ENCODE measurements at regions not wholly inside any gene's neighbourhood (a gene's known extent, or its start where the extent isn't known, plus 50 kb on each side); places are given as distances from the start of the nearest gene placed in this dataset.
"Not testable (repeated sequence)": the region's sequence is repeated elsewhere in the genome, so short reads cannot be mapped to it uniquely, and the experiment has no call there.

DNA sequence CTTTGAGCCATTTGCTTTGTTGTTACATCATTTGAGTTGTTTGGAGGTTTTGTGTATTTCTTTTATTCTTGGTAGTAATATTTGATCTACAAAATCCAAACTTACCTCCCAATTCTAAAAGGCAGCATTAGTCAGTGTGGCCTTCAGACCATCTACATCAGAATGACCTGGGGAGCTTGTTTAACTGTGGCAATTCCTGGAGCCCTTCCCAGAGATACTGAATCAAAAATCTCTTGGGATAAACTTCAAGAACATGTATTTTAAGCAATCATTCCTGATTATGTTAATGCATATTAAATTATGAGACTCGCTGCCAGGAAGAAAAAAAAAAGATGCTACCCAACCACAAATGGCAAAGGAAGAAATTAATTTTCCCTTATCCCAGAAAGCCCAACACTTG lies 268.9 kb upstream of the PDE4D start:
- DNase-seq = no peak

- no peak for DNase-seq
Observed at GRCh38 chr5:60161340-60161934, 267.9 kb upstream of the PDE4D start.

DNA sequence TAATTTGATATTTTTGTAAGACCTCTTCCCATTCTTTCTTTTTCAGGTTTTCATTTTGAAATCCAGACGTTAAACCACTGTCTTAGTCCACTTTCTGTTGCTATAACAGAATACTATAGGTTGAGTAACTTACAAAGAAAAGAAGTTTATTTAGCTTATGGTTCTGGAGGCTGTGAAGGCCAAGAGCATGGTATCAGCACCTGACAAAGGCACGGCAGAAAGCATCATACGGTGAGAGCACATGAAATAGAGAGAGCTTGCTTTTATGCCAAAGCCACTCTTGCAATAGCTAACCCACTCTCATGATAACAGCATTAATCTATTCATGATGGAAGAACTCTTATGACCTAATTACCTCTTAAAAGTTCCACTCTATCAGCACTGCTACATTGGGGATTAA lies 255.6 kb upstream of the PDE4D start:
- no peak for DNase-seq

DNA sequence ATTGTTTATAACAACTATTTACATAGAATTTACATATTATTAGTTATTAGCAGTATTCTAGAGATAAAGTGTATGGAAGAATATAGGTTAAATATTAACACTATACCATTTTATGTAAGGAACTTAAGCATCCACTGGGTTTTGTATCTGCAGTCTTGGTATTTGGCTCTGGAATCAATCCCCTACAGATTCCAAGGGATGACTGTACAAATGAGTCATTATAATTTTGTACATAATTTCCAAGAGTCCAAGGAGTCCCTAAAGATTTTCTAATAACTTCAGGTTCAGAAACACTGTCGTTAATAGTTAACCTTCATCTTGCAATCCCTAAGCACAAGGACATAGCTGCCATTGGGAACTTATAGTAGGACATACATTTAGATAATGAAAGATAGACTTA lies 254.8 kb upstream of the PDE4D start:
- DNase-seq = no peak

DNA sequence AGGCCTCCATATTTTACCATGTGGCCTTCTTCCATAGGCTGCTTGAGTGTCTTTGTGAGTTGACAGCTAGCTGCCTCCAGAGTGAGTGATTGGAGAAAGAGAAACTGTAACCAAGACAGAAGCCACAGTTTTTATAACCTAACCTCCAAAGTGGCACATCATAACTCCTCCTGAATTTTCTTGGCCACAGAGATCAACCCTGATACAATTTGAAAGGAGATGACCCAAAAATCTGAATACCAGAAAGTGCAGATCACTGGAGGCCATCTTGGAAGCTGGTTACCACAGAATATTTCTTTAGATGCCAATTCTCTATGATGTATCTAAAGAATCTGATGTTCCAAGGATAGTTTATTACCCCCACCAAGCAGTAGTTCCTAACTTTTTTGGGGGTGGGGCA lies 254.3 kb upstream of the PDE4D start:
- DNase-seq = no peak

GRCh38 chr5:60143942-60144549 lies 250.5 kb upstream of the PDE4D start:
- no peak for DNase-seq

- DNase-seq = no peak
Observed at GRCh38 chr5:60141119-60141518, 247.6 kb upstream of the PDE4D start.

DNA sequence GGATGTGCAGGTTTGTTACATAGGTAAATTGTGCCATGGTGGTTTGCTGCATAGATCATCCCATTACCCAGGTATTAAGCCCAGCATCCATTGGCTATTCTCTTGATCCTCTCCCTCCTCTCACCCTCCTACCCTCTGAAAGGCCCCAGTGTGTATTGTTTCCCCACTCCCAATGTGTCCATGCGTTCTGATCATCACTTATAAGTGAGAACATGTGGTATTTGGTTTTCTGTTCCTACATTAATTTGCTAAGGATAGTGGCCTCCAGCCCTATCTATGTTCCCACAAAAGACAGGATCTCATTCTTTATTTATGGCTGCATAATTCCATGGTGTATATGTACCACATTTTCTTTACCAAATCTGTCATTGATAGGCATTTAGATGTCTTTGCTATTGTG lies 243.3 kb upstream of the PDE4D start:
- no peak for DNase-seq

GRCh38 chr5:60131504-60131903 lies 238.0 kb upstream of the PDE4D start:
- DNase-seq = no peak

GRCh38 chr5:60125636-60126035 lies 232.1 kb upstream of the PDE4D start:
- DNase-seq = no peak

GRCh38 chr5:60102961-60103693 lies 209.6 kb upstream of the PDE4D start:
- no peak for DNase-seq

GRCh38 chr5:60101573-60101972 lies 208.0 kb upstream of the PDE4D start:
- no peak for DNase-seq

DNA sequence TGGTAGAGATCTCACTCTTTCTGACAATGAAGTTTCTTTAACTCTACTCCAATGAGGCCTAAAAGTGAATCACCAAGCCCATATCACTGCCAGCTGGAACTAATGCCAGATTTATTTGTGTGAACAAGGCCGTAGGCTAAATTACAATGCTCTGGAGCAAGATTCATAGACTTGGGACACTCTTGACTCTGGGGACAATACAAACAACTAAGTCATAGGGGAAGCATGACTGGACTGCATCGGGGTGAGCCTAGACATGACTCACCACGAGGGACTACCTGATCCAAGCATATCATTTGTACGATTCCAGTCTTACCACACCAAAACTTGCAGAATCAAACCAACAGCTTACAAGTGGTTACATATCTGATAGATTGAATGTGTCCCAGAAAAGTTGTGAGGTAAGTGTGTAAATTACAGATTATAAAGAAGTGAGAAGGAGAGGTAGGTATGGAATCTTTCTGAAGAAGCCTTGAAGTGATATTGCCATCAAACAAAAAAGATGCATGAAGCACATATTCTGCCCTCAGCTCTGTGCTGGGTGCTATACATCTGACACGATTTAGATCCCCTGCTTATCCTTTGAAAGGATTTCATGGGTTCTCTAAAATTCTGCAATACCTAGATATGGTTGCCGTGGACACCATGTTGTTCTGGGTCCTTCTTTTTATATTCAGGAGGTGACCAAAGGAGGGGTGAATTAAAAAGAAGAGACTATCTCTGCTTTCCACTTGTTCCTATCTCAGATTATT lies 199.3 kb upstream of the PDE4D start:
- no peak for DNase-seq

- no peak for DNase-seq
Observed at GRCh38 chr5:60086583-60086982, 193.1 kb upstream of the PDE4D start.

GRCh38 chr5:60084226-60084625 lies 190.7 kb upstream of the PDE4D start:
- no peak for DNase-seq

DNA sequence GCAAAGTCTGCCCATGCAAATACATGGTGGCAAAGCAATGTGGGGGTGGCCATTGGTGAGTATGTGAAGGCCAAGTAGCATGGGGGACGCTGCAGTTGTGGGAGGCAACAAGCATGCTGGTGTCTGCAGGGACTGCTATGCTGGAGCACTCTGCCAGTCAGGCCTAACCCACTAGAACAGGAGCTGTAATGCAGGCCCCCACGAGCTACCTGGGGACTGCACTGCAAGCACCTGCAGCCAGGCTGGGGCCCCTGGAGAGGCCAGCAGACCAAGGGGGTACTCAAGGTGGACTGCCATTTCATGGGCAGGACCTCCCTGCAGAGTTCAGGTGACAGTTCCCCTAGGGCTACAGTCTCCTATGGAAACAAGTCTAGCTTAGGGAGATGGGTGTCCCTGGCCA lies 183.8 kb upstream of the PDE4D start:
- no peak for DNase-seq

DNA sequence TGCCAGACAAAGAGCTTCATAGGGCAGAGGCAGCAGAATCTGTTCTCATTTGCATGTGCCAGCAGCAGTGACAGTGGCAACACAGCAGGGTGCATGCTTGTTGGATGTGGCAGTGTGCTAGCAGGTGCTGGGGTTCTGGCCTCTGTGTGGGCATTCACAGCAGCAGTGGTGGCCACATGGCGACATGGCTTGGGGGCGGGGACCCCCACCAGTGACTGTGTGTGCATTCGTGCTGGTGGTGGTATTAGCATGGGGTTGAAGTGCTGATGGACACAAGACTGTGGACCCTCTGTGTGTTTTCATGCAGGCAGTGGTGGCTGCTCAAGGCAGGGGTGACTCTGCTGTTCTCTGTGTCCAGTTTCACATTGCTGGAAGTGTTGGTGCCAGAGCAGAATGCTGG lies 183.2 kb upstream of the PDE4D start:
- peak in 1 of 2 experiments; percentile 6 for DNase-seq

- no peak for DNase-seq
Observed at GRCh38 chr5:60066502-60066901, 173.0 kb upstream of the PDE4D start.

GRCh38 chr5:60060389-60060788 lies 166.9 kb upstream of the PDE4D start:
- DNase-seq = no peak

GRCh38 chr5:60056191-60056590 lies 162.7 kb upstream of the PDE4D start:
- no peak for DNase-seq

GRCh38 chr5:60055168-60055567 lies 161.6 kb upstream of the PDE4D start:
- no peak for DNase-seq

GRCh38 chr5:60041996-60042664 lies 148.6 kb upstream of the PDE4D start:
- DNase-seq = not testable (repeated sequence)

- DNase-seq = not testable (repeated sequence)
Observed at GRCh38 chr5:60041508-60041907, 148.0 kb upstream of the PDE4D start.

All from activated T-cell treated with anti-CD3 and anti-CD28 coated beads, Interleukin-2, amount 50 U/mL, for 48 hours (primary cell).